Epithelial cell of esophagus (primary cell): ENCODE measurements at regions not wholly inside any gene's neighbourhood (a gene's known extent, or its start where the extent isn't known, plus 50 kb on each side); places are given as distances from the start of the nearest gene placed in this dataset.
"Not testable (repeated sequence)": the region's sequence is repeated elsewhere in the genome, so short reads cannot be mapped to it uniquely, and the experiment has no call there.

Source experiments
- DNase-seq: peaks from one replicate; pipeline ENCODE4 v3.0.0; 2010; ENCODE audit warnings: low read depth
- H3K4me3 ChIP-seq: 2 replicates; pipeline ENCODE4 v1.5.1; 2011; ENCODE audit warnings: mild to moderate bottlenecking, low read length, control low read depth
- CTCF ChIP-seq: IDR thresholded peaks from 2 replicates; pipeline ENCODE4 v1.5.1; 2011; ENCODE audit warnings: low read depth, mild to moderate bottlenecking, low read length, control low read depth, inconsistent platforms; ENCODE audit not compliant: insufficient read depth; ENCODE audit errors: missing control alignments

- no peak for TF ChIP-seq CTCF
- H3K4me3 ChIP-seq, result no peak overlapping the region
- DNase-seq, result no peak
Measured at GRCh38 chr5:173392172-173392571, 64.0 kb upstream of the STC2 start.

DNA sequence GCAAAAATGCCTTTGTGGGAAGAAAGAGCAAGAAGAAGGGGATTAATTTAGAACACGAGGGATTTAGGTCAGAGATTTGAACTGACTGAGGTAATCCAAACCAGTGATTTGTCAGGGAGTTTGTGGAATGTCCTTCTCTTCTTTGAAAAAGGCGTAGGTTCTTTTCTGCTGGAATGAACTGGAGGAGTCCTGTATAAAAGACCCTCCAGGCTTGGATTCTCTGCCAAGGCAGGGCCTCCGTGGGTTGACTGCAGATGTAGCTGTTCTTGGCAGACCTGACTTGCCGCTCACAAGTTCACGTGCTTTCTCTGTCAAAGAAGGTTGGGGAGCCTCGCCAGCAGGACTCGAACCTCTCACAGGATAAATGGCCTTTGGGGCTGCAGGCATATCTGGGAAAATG lies 62.8 kb upstream of the STC2 start:
- H3K4me3 ChIP-seq, result no peak overlapping the region
- TF ChIP-seq CTCF, result no peak
- DNase-seq, result no peak

- H3K4me3 ChIP-seq, DNase-seq: not testable (repeated sequence)
Measured at GRCh38 chr5:173387293-173387692, 59.1 kb upstream of the STC2 start.

GRCh38 chr5:173385832-173386360 lies 57.7 kb upstream of the STC2 start:
- DNase-seq, result peak; percentile 85
- H3K4me3 ChIP-seq, result no peak overlapping the region
- no peak for TF ChIP-seq CTCF

DNA sequence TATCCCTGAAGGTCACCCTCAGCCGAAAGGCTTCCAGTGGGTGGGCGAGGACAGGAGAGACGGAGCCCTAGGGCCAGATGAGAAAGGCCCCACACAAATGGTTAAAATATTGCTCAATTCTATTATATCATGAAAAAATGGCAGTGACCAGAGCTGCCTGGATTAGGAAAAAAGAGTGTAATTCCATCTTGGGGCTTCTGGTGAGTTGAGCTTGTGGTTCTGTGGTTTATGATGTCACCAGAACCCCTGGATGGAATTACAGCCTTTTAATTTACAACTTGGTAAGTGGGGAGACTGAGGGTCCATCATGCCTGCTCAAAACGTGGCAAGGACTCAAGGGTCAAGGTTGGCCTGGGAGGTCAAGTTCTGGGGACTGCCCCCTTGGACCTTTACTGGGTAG lies 55.5 kb upstream of the STC2 start:
- DNase-seq, result no peak
- no peak overlapping the region for H3K4me3 ChIP-seq
- no peak for TF ChIP-seq CTCF

DNA sequence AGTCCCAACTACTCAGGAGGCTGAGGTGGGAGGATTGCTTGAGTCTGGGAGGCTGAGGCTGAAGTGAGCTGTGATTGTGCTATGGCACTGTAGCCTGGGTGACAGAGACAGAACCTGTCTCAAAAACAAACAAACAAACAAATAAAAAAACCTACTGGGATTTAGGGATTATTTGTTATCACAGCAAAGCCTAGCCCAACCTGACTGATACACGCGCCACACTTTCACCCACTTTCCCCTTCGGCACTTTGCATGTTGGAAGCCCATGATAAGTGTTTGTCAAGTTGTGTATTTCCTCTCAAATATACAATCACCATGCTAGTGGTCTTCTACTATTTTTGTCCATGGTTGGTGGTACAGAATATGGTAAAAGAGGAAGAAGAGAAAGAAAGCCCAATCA lies 50.5 kb upstream of the STC2 start:
- TF ChIP-seq CTCF, result no peak
- no peak overlapping the region for H3K4me3 ChIP-seq
- no peak for DNase-seq
